Stimulated activated CD4-positive, alpha-beta T cell treated with anti-CD3 and anti-CD28 coated beads, Interleukin-4, amount 100 ng/mL, for 1 hour (primary cell): ENCODE measurements at regions not wholly inside any gene's neighbourhood (a gene's known extent, or its start where the extent isn't known, plus 50 kb on each side); places are given as distances from the start of the nearest gene placed in this dataset.
A peak's percentile ranks its signal among the peaks of the same experiment; 100 is the strongest.

Experiments
- DNase-seq: peaks from one replicate; pipeline ENCODE4 v3.0.0-alpha.2; 2020

GRCh38 chr5:68457285-68457684 is 241.7 kb downstream of the PIK3R1 start:
- DNase-seq = no peak

GRCh38 chr5:68458416-68459021 is 243.0 kb downstream of the PIK3R1 start:
- no peak for DNase-seq

- no peak for DNase-seq
These were observed 243.7 kb downstream of the PIK3R1 start for GRCh38 chr5:68459093-68459809.

- DNase-seq = no peak
These were observed 244.2 kb downstream of the PIK3R1 start for GRCh38 chr5:68459810-68460139.

- peak; percentile 13 for DNase-seq
These were observed 244.7 kb downstream of the PIK3R1 start for GRCh38 chr5:68460147-68460798.

- DNase-seq = no peak
These were observed 248.1 kb downstream of the PIK3R1 start for GRCh38 chr5:68463606-68464005.

GRCh38 chr5:68464424-68464823 is 248.9 kb downstream of the PIK3R1 start:
- DNase-seq = peak; percentile 47

GRCh38 chr5:68465133-68465532 is 249.6 kb downstream of the PIK3R1 start:
- DNase-seq = no peak

- DNase-seq = no peak
These were observed 250.5 kb downstream of the PIK3R1 start for GRCh38 chr5:68465934-68466551.

GRCh38 chr5:68467208-68467607 is 251.7 kb downstream of the PIK3R1 start:
- no peak for DNase-seq

- no peak for DNase-seq
These were observed 252.2 kb downstream of the PIK3R1 start for GRCh38 chr5:68467794-68468193.

GRCh38 chr5:68468322-68468721 is 252.8 kb downstream of the PIK3R1 start:
- no peak for DNase-seq

GRCh38 chr5:68475476-68475983 is 260.0 kb downstream of the PIK3R1 start:
- DNase-seq = no peak

- no peak for DNase-seq
These were observed 261.3 kb downstream of the PIK3R1 start for GRCh38 chr5:68476854-68477253.

GRCh38 chr5:68478301-68479095 is 262.9 kb downstream of the PIK3R1 start:
- no peak for DNase-seq

- no peak for DNase-seq
These were observed 264.0 kb downstream of the PIK3R1 start for GRCh38 chr5:68479524-68479923.

- DNase-seq = no peak
These were observed 264.9 kb downstream of the PIK3R1 start for GRCh38 chr5:68480335-68480940.

GRCh38 chr5:68482199-68482598 is 266.6 kb downstream of the PIK3R1 start:
- DNase-seq = no peak

- DNase-seq = no peak
These were observed 268.9 kb downstream of the PIK3R1 start for GRCh38 chr5:68484307-68485068.

GRCh38 chr5:68489556-68489955 is 274.0 kb downstream of the PIK3R1 start:
- no peak for DNase-seq

GRCh38 chr5:68490406-68490805 is 274.9 kb downstream of the PIK3R1 start:
- no peak for DNase-seq

GRCh38 chr5:68494771-68495170 is 279.2 kb downstream of the PIK3R1 start:
- DNase-seq = no peak
